ENCODE measurements at regions not wholly inside any gene's neighbourhood (a gene's known extent, or its start where the extent isn't known, plus 50 kb on each side); places are given as distances from the start of the nearest gene placed in this dataset.
"Not testable (repeated sequence)": the region's sequence is repeated elsewhere in the genome, so short reads cannot be mapped to it uniquely, and the experiment has no call there.

DNA sequence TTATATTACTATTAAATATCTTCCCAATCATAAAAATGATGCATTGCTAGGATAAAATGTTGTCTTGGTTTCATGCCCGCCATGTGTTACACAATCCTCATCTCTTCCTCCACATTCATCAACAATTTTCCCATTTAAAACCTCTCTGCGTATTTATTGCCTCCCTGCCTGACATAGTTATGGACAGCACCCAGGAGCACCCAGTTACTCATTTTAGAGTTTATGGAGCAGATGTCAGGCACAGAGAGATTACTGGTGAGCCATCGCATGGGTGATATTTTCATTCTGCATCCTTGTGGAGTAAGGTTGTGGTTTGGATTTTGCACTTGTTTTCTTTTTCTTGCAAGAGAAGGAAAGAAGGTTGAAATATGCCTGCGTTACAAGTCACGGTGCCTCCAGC, 116.7 kb upstream of the NPAS2 start:
- H3K4me3 ChIP-seq (ENCODE audit: low read length) = no peak overlapping the region
- WGBS = 97% methylated on average over 4 of the region's 5 CpGs
- H3K9ac ChIP-seq (ENCODE audit: low read depth, low read length) = no peak overlapping the region
- no peak overlapping the region for H3K27ac ChIP-seq (ENCODE audit: low read depth, low read length)
- H3K27me3 ChIP-seq (ENCODE audit: insufficient read depth, low read length) = no peaks in the 10 kb centered on the region
- no peaks in the 10 kb centered on the region for H3K9me3 ChIP-seq (ENCODE audit: insufficient read depth, low read depth, low read length)
- no peaks in the 10 kb centered on the region for H3K36me3 ChIP-seq (ENCODE audit: insufficient read depth, low read length)
- H3K4me1 ChIP-seq (ENCODE audit: insufficient read depth, low read length) = no peaks in the 10 kb centered on the region

GRCh38 chr2:100703739-100704138, 116.2 kb upstream of the NPAS2 start:
- no peak overlapping the region for H3K27ac ChIP-seq (ENCODE audit: low read depth, low read length)
- H3K4me1 ChIP-seq (ENCODE audit: insufficient read depth, low read length) = no peaks in the 10 kb centered on the region
- 83% methylated on average over 3 of the region's 3 CpGs for WGBS
- no peak overlapping the region for H3K9ac ChIP-seq (ENCODE audit: low read depth, low read length)
- no peaks in the 10 kb centered on the region for H3K27me3 ChIP-seq (ENCODE audit: insufficient read depth, low read length)
- H3K9me3 ChIP-seq (ENCODE audit: insufficient read depth, low read depth, low read length) = no peaks in the 10 kb centered on the region
- no peaks in the 10 kb centered on the region for H3K36me3 ChIP-seq (ENCODE audit: insufficient read depth, low read length)
- no peak overlapping the region for H3K4me3 ChIP-seq (ENCODE audit: low read length)

DNA sequence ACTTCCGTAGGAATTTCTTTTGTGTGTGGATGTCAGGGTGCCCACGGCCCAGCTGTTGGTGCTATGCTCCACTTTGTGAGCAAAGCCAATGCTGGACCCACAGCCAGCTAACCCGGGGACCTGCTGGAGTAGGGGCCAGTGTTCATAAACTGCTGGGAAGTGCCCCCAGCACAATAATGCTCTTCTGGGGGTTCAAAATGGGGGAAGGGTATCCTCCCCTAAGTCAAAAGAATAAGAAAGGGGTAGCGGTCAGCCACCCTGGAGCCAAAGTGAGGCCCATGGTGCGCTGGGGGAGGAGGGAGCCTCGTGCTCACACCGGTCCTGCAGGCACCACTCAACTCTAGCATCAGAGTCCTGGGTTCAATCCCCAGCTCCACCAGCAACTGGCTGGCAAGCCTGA, 115.8 kb upstream of the NPAS2 start:
- Histone ChIP-seq H3K27me3 (ENCODE audit: insufficient read depth, low read length) (no peaks in the 10 kb centered on the region), H3K4me1 (ENCODE audit: insufficient read depth, low read length) (no peaks in the 10 kb centered on the region), H3K27ac (ENCODE audit: low read depth, low read length) (no peak overlapping the region), H3K9me3 (ENCODE audit: insufficient read depth, low read depth, low read length) (no peaks in the 10 kb centered on the region), H3K4me3 (ENCODE audit: low read length) (no peak overlapping the region), H3K9ac (ENCODE audit: low read depth, low read length) (no peak overlapping the region), H3K36me3 (ENCODE audit: insufficient read depth, low read length) (no peaks in the 10 kb centered on the region)
- 92% methylated on average over 7 of the region's 7 CpGs for WGBS

- Histone ChIP-seq H3K27ac (ENCODE audit: low read depth, low read length) (no peak overlapping the region), H3K4me3 (ENCODE audit: low read length) (no peak overlapping the region), H3K9me3 (ENCODE audit: insufficient read depth, low read depth, low read length) (no peaks in the 10 kb centered on the region), H3K27me3 (ENCODE audit: insufficient read depth, low read length) (no peaks in the 10 kb centered on the region), H3K36me3 (ENCODE audit: insufficient read depth, low read length) (no peaks in the 10 kb centered on the region), H3K9ac (ENCODE audit: low read depth, low read length) (no peak overlapping the region), H3K4me1 (ENCODE audit: insufficient read depth, low read length) (no peaks in the 10 kb centered on the region)
- WGBS = 96% methylated on average over 8 of the region's 8 CpGs
These were observed 115.2 kb upstream of the NPAS2 start for GRCh38 chr2:100704711-100705110.

DNA sequence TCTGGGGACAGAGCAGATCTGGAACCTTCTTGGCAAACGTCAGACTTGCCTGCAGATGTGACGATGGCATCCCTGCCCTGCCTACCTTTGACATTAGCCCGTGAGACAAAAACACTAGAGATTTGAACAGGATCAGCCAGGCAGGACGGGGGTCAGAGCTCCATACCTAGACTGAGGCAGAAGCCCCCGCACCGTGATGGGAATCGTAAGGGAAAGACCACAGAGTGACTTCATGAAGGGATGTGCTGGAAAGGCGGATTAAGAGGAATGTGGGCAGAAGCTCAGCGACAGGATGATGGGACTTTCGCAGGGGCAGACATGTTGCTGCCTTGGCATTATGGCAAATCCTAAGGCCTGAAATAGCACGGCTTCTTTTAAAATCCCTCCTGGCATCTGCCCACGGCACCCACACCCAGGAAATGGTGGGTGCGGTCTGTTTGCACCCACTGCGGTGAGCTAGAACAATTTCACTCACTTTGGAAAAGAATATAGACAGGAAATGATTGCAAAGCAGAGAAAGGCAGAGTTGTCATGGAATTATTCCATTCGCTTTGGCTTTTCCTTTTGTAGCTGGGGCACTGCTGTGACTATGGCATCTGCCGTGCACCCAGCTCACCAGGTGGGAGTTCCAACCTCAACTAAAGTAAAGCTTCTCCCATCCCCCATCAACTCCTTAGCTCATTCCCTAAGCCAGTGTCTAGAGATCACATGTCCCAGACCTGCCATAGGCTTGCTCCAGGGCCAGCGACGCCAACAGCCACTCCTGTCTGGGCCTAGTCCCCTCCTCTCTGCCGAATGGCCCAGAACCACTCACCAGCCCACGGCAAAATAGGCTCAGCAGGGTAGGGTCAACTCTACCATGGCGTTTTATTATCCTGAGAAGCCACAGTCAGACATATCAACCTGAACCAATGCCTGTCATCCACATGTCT, 112.7 kb upstream of the NPAS2 start:
- Histone ChIP-seq H3K4me3 (ENCODE audit: low read length) (no peak overlapping the region), H3K9me3 (ENCODE audit: insufficient read depth, low read depth, low read length) (no peaks in the 10 kb centered on the region), H3K9ac (ENCODE audit: low read depth, low read length) (no peak overlapping the region), H3K27me3 (ENCODE audit: insufficient read depth, low read length) (no peaks in the 10 kb centered on the region), H3K36me3 (ENCODE audit: insufficient read depth, low read length) (no peaks in the 10 kb centered on the region), H3K27ac (ENCODE audit: low read depth, low read length) (no peak overlapping the region), H3K4me1 (ENCODE audit: insufficient read depth, low read length) (no peaks in the 10 kb centered on the region)
- WGBS = 92% methylated on average over 21 of the region's 21 CpGs

- H3K9ac ChIP-seq (ENCODE audit: low read depth, low read length) = no peak overlapping the region
- H3K9me3 ChIP-seq (ENCODE audit: insufficient read depth, low read depth, low read length) = no peaks in the 10 kb centered on the region
- no peaks in the 10 kb centered on the region for H3K27me3 ChIP-seq (ENCODE audit: insufficient read depth, low read length)
- WGBS = 64% methylated on average over 3 of the region's 3 CpGs
- no peaks in the 10 kb centered on the region for H3K36me3 ChIP-seq (ENCODE audit: insufficient read depth, low read length)
- H3K4me1 ChIP-seq (ENCODE audit: insufficient read depth, low read length) = no peaks in the 10 kb centered on the region
- no peak overlapping the region for H3K4me3 ChIP-seq (ENCODE audit: low read length)
- H3K27ac ChIP-seq (ENCODE audit: low read depth, low read length) = no peak overlapping the region
These were observed 111.6 kb upstream of the NPAS2 start for GRCh38 chr2:100708333-100708732.

- no peak overlapping the region for H3K27ac ChIP-seq (ENCODE audit: low read depth, low read length)
- no peak overlapping the region for H3K4me3 ChIP-seq (ENCODE audit: low read length)
- H3K36me3 ChIP-seq (ENCODE audit: insufficient read depth, low read length) = no peaks in the 10 kb centered on the region
- H3K27me3 ChIP-seq (ENCODE audit: insufficient read depth, low read length) = no peaks in the 10 kb centered on the region
- WGBS = 72% methylated on average over 2 of the region's 2 CpGs
- H3K9ac ChIP-seq (ENCODE audit: low read depth, low read length) = no peak overlapping the region
- no peaks in the 10 kb centered on the region for H3K9me3 ChIP-seq (ENCODE audit: insufficient read depth, low read depth, low read length)
- no peaks in the 10 kb centered on the region for H3K4me1 ChIP-seq (ENCODE audit: insufficient read depth, low read length)
These were observed 106.8 kb upstream of the NPAS2 start for GRCh38 chr2:100713106-100713505.

GRCh38 chr2:100714396-100715010, 105.4 kb upstream of the NPAS2 start:
- not testable (repeated sequence) for H3K4me1 ChIP-seq (ENCODE audit: insufficient read depth, low read length); H3K27me3 ChIP-seq (ENCODE audit: insufficient read depth, low read length); H3K27ac ChIP-seq (ENCODE audit: low read depth, low read length); H3K9me3 ChIP-seq (ENCODE audit: insufficient read depth, low read depth, low read length); H3K4me3 ChIP-seq (ENCODE audit: low read length); H3K9ac ChIP-seq (ENCODE audit: low read depth, low read length); H3K36me3 ChIP-seq (ENCODE audit: insufficient read depth, low read length)
- WGBS = 94% methylated on average over 5 of the region's 5 CpGs

DNA sequence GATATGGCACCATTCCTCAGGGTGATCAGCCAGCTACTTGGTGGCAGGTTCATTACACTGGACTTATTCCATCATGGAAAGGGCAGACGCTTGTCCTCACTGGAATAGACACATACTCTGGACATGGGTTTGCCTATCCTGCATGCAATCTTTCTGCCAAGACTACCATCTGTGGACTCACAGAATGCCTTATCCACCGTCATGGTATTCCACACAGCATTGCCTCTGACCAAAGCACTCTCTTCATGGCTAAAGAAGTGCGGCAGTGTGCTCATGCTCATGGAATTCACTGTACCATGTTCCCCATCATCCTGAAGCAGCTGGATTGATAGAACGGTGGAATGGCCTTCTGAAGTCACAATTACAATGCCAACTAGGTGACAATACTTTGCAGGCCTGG, 104.1 kb upstream of the NPAS2 start:
- H3K4me3 ChIP-seq (ENCODE audit: low read length); H3K9ac ChIP-seq (ENCODE audit: low read depth, low read length); H3K27me3 ChIP-seq (ENCODE audit: insufficient read depth, low read length); H3K4me1 ChIP-seq (ENCODE audit: insufficient read depth, low read length); H3K36me3 ChIP-seq (ENCODE audit: insufficient read depth, low read length); H3K9me3 ChIP-seq (ENCODE audit: insufficient read depth, low read depth, low read length); H3K27ac ChIP-seq (ENCODE audit: low read depth, low read length): not testable (repeated sequence)
- 96% methylated on average over 4 of the region's 4 CpGs for WGBS

- no peak overlapping the region for H3K9ac ChIP-seq (ENCODE audit: low read depth, low read length)
- WGBS = 92% methylated on average over 2 of the region's 2 CpGs
- no peaks in the 10 kb centered on the region for H3K4me1 ChIP-seq (ENCODE audit: insufficient read depth, low read length)
- H3K4me3 ChIP-seq (ENCODE audit: low read length) = no peak overlapping the region
- no peaks in the 10 kb centered on the region for H3K9me3 ChIP-seq (ENCODE audit: insufficient read depth, low read depth, low read length)
- H3K27me3 ChIP-seq (ENCODE audit: insufficient read depth, low read length) = no peaks in the 10 kb centered on the region
- H3K36me3 ChIP-seq (ENCODE audit: insufficient read depth, low read length) = no peaks in the 10 kb centered on the region
- no peak overlapping the region for H3K27ac ChIP-seq (ENCODE audit: low read depth, low read length)
These were observed 103.4 kb upstream of the NPAS2 start for GRCh38 chr2:100716581-100716980.

DNA sequence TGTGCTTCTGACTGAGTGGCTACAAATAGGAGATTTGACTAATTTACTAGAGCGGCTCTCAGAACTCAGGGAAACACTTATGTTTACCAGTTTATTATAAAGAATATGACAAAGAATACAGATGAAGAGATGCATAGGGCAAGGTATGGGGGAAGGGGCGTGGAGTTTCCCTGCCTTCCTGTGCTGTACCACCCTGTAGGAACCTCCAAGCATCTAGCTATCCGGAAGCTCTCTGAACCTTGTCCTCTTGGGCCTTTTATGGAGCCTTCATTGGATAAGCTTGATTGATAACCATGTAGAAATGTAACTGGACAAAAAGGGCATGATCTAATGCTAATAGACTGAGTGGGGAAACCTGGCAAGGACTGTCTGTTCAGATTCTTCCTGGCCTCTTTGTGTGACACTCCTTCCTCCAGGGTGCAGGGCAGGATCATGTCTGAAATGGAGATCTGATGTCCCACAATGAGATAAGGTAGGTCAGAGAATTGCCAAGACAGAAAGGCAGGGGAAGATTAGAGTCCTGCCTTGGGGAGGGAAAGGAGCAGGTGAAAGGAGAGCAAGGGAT, 101.8 kb upstream of the NPAS2 start:
- 100% methylated on average over 2 of the region's 3 CpGs for WGBS

More for the DNA sequence above, 101.8 kb upstream of the NPAS2 start:
- Histone ChIP-seq H3K9ac (ENCODE audit: low read depth, low read length) (no peak overlapping the region), H3K27me3 (ENCODE audit: insufficient read depth, low read length) (no peaks in the 10 kb centered on the region), H3K36me3 (ENCODE audit: insufficient read depth, low read length) (no peaks in the 10 kb centered on the region), H3K4me3 (ENCODE audit: low read length) (no peak overlapping the region), H3K4me1 (ENCODE audit: insufficient read depth, low read length) (no peaks in the 10 kb centered on the region), H3K27ac (ENCODE audit: low read depth, low read length) (no peak overlapping the region), H3K9me3 (ENCODE audit: insufficient read depth, low read depth, low read length) (no peaks in the 10 kb centered on the region)

All from HUES64 (cell line).